ENCODE measurements at regions not wholly inside any gene's neighbourhood (a gene's known extent, or its start where the extent isn't known, plus 50 kb on each side); places are given as distances from the start of the nearest gene placed in this dataset.

DNA sequence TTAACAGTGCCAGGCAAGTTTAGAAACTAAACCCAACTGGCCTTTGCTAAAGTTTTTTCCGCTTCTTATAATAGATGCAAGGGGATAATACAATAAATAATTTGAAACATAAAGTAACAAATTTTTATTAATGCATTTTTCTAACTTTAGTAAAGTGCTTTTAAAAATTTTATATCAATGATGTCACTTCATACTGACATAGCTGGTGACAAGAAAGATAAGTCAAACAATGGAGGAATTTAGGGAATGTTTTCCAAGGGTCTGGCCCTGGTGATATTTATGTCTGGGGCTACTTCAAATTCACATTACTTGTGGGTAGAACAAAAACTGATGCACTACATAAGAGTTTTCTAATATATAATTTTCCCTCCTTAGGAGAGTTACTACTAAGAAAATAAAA is 61.2 kb upstream of the CBLN2 start:
- TF ChIP-seq, protein P1, sequence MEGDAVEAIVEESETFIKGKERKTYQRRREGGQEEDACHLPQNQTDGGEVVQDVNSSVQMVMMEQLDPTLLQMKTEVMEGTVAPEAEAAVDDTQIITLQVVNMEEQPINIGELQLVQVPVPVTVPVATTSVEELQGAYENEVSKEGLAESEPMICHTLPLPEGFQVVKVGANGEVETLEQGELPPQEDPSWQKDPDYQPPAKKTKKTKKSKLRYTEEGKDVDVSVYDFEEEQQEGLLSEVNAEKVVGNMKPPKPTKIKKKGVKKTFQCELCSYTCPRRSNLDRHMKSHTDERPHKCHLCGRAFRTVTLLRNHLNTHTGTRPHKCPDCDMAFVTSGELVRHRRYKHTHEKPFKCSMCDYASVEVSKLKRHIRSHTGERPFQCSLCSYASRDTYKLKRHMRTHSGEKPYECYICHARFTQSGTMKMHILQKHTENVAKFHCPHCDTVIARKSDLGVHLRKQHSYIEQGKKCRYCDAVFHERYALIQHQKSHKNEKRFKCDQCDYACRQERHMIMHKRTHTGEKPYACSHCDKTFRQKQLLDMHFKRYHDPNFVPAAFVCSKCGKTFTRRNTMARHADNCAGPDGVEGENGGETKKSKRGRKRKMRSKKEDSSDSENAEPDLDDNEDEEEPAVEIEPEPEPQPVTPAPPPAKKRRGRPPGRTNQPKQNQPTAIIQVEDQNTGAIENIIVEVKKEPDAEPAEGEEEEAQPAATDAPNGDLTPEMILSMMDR (IDR thresholded peaks at IDR 0.05) = no peak
- TF ChIP-seq POLR2AphosphoS5 (IDR thresholded peaks at IDR 0.05) = no peak

All from sigmoid colon (tissue), 4 donors.